NCI-H1930 (cell line): ENCODE measurements at regions not wholly inside any gene's neighbourhood (a gene's known extent, or its start where the extent isn't known, plus 50 kb on each side); places are given as distances from the start of the nearest gene placed in this dataset.

Source experiments
- DNase-seq, 2 experiments: peaks; one replicate each; lab custom pipeline; 2025; lab: John Stamatoyannopoulos, UW

DNA sequence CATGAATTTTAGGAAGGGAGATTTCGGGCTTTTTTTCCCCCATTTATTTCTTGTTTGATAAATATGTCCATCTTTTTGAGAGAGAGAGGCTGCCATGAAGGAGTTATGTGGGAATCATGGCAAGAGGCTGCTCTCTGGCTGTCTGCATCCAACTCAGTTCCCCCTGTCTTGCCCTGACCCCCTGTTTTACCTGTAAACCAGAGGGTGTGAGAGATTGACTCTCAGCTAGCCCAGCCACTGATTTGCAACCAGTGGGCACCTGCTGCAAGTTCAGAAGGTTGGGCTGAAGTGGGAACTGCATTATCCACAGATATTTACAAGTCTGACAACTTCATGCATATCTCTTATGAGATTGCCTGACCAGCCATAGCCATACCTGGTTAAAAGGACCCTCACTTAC is 625.4 kb upstream of the FANCL start:
- no peak for DNase-seq

DNA sequence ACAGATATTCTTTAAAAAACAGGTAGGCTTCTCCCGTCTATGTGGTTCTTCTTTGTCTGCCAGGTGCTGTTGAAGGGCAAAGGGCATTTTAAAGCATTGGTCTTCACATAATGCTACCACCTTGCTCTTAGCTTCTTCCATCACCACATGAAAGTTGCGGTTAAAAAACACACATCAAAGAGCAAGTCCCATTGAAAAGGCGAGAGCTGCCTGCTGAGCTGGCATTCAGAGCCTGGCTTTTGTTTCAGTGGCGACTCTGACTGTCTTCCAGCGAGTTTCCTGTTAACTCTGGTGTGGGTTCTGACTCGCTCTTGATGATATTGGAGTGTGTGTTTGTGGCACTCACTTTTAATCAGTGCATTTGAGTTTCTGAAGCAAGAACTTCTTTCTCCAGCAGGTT is 624.9 kb upstream of the FANCL start:
- DNase-seq: no peak

DNA sequence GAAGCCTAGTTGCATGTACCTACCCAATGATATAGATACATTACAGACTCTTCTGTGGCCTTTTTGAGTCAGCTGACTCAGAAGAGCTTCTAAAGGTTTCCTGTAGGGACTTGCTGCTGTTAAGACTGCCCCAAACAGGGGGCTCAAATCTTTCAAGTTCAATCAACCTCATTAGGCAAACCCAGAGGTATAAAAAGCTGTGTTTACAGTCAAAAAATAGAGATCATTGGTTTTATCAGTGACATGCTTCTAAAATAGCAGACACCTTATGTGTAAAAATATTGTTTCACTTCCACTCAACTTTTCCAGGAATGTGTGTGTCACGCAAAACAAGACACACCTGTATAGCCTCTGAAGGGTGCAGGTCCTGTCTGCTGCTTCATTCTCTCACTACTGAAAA is 624.3 kb upstream of the FANCL start:
- no peak for DNase-seq

DNA sequence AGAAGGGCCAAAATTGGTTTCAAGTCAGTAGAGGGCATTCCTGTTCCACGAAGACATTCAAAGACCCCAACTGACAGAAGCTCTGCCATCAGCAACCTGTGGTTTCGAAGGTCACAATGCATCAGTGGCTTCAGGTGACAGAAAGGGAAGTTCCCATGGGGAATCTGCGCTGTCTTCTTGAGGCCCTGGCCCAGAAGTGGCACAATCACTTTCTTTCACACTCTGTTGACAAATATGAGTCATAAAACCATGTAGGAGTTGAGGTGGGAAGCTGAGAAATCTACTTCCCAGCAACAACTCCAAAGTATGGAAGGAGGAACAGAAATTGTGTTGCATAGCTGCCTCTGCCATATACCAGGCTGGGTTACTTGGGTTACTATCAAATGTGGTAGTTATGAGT is 621.1 kb upstream of the FANCL start:
- no peak for DNase-seq

DNA sequence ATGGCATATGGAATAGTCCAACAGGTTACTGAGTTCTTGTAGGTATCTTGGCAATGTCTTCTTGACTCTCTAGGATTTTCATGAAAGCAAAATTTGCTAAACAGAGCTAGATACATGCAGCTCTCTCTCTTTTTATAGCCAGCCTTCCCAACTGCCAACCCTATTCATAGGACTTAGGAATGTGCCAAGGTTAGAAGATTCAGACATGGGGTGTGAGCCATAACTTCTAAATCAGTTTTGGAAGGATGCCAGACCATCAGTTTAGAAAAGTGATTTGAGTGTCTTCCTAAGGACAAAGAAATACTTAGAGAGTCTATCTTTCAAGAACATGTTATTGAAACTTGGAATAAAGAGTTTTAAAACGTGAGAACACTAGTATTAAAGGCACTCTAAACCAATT is 619.5 kb upstream of the FANCL start:
- DNase-seq: no peak

DNA sequence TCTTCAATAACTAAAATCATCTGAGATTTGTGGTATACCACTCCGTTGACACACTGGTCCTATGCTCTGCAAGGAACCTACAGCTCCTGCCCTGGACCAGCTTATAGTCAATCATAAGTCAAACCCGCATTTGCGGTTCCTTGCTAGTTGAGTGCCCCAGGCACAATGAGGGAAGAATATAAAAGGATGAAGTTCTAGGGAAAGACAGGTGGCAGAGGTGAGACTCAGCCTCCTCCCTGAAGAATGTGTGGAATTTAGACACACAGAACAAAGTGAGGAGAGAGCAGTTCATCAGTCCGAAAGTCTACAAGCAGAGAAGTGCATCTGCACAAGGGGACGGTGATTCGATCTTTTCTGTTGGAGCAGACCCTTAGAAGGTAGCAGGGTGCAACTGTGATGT is 615.0 kb upstream of the FANCL start:
- DNase-seq: no peak

DNA sequence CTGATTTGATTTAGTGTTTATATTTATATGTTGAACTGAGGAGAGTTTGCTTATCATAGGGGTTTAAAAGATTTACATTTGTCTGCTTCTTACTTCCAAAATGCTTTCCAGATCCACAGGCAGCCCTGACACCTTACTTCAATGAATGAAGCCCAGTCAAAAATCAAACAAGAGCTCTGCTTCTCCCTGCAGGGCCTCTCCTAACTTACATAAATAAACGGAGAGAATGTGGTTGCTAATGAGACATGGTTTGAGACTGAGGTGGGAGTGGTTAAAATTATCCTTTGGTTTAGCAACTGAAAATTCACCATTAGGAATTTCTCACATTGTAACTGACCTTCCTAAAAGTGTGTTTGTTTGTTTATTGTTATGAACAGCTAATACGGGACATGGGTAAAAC is 612.3 kb upstream of the FANCL start:
- no peak for DNase-seq

DNA sequence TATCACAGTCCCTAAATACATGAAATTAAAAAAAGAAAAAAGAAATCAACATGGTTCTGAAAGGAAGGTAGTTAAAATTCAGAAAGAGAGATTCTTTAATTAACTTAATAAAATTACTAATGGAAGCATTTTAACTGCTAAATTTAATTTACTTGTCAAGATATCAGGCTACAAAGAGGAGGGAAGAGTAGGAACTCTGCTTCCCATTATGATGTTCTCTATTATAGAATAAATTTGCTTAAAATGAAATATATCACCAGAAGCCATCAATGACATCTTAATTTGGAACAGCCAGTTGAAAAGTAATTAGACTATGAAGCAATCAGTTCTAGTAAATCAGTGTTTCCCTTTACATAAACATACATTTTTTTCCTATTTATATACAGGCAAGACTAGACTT is 611.8 kb upstream of the FANCL start:
- DNase-seq: no peak

DNA sequence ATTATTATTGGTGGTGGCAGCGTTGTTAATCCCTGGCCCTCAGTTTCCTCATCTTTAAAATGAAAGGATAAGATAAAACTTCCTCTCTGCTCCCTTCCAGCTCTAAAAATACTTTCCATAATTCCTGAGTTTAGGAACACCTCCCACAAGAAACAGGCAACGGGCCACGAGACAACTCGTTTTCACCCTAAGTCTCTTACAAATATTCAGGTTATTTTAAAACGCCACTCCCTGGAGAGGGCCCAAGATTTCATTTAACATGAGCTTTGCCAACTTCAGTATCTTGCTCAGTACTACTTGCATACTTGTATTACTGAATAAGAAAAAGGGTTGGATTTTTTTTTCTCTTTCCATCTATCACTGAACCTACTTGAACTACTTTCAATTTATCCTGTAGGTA is 611.1 kb upstream of the FANCL start:
- DNase-seq: no peak

DNA sequence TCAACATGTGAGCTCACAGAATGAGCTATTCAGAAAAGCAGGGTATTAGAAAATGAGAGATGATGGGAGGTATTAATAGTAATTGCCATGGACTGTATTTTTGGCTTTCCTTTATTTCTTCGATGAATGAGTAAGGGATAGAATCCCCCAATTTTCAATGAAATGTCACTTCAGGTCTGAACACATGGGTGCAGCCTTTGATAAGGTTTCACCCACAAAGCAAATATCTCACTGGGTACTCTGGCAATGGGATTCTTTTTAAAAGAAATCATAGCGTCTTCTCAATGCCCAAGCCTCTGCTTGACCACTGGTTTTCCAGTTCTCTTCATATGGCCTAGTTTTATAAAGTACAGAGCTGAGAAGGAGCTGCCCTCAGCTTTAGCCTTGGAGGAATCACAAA is 610.5 kb upstream of the FANCL start:
- no peak for DNase-seq

DNA sequence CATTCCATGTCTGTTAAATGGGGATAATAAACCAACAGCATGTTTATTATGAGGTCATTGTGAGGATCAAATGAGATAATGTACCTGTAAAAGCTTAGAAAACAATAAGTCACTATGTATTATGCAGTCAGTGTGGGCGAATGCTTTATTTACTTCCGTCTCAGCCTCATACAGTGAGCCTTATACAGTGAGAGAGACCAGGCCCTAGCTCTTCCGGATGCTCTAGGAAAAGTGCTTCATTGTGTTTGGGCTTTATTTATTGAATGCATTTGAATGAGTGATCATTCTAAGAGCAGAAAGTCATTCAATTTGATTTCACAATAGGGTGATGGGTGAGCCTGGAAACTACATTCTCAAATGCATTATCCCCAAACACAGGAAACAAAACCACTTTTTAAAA is 603.9 kb upstream of the FANCL start:
- DNase-seq: no peak

DNA sequence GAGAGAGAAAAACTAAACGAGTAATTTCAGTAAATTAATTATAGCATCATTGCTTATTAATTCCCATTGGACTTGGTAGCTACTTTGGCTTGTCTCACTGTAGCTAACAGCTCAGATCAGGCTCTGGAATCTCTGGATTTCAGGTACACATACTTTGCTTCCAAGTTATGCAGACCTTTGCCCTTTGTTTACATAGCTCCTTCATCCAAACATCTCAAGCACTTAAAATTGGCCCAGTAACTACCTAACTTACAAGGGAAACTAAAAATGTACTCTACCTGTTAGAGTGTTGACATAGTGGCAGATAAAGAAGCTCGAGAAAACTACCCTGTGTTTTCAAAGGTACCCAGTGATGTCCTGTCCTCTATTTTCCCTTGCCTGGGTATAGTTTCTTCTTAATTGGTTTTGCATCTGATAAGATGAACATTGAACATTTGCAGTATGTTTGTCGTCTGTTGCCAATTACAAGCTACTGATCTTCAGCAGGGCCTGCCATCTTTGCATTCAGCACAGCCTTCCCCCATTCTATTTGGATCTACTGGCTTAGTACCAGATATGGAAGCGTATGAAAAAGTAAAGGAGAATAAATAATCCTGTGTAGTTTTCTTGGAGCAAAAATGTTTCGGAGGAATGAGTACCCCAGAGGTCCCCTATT is 601.5 kb upstream of the FANCL start:
- no peak for DNase-seq

DNA sequence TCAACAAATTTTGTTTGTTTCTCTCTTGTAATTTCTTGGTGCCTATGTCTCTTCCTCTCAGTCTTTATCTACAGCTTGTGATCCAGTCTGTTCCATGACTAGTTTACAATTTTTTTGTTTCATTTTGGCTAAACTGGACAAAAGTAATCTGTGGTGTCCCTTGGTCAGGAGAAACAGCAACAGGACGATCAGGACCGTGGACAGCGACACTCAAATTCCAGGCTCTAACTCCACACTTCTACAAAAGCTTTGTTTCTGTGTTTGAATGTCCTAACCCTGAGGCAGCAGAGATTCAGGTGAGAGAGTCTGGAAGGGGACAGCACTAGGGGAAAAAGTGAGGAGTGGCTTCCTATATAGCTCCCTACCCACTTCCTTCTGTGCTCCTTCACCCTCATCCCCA is 593.3 kb upstream of the FANCL start:
- no peak for DNase-seq

DNA sequence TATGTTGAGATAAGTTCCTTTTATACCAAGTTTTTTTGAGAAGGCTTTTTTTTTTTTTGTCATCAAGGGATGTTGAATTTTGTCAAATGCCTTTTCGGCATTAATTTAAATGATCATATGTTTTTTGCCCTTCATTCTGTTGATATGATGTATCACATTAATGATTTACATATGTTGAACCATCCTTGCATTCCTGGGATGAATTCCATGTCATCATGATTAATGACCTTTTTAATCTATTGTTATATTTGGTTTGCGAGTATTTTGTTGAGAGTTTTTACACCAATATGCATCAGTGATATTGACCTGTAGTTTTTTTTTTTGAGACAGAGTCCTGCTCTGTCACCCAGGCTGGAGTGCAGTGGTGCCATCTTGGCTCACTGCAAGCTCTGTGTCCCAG is 585.7 kb upstream of the FANCL start:
- no peak for DNase-seq

DNA sequence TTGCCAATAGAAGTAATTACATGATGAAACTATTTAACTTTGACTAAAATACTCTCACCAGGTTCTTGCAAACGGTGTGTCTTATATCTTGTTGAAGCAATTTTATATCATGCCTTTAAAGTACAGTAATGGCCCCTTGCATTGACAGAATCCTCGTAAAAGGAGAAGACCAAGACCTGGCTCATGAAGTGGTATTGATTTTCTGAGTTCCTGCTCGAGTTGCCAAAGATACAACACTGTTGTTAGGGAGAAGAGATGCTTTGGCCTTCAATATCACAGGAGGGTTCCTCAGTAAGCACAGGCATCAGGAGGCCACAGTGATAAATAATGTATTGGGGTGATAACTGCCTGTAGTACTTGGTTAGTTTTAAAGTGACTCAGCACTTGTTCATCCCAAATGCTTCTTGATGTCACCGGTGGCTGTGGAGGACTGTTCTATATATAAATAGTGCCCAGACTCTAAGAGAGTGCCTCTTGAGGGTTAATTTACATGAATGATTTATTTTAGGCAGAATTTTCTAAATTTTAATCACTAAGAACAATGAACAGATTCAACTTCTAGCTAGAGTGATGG is 571.7 kb upstream of the FANCL start:
- DNase-seq: no peak

DNA sequence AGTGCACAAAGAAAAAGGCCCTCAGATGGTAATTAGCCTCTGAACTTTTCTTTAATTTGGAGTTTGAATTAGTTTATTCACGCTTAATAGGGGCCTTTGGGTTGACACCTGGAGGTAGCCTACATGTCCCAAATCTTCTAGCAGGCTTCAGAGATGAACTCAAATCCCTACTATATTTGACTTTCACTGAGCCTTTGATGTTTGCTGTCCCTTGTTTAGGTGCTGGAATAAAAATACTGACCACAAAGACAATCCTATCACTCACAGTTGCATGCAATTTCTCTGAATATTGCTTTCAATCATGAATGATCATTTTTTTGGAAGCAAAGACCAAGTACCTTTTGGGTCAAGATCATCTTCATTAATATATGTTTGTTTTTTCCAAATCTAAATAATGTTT is 564.0 kb upstream of the FANCL start:
- DNase-seq: no peak

DNA sequence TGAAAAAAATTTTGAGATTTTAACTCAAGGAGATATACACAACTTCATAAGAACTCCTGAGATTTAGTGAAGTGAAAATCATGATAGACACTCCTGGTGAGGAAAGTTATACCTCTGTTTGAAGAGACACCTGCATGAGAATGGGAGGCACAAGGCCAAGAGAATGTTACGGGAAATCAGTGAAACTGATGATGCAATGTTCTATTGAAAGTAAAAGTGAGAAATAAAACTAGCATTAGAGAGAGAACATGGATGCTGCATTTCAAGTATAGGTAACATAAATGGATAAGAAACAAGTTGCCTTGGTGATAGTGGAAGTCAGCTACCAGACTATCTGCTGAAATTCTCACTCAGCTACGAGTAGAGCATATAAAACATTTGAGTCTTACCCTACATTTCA is 562.1 kb upstream of the FANCL start:
- no peak for DNase-seq

DNA sequence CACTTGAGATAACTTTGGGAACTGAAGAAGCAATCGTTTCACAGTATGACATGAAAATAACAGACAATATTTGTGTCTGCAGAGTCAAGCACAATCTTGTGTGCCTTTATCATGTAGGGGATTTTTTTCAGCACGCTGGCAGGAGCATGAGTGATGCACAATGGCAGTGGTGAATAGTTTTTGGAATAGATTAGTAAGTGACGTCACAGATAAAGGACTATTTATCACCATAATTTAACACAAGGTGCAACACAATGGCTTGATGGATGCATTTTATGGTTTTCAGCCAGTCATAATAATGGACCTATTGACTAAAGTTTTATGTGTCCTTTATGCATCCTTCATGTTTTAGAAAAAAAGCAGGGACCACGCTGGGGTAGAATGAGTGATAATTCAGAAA is 559.8 kb upstream of the FANCL start:
- no peak for DNase-seq

DNA sequence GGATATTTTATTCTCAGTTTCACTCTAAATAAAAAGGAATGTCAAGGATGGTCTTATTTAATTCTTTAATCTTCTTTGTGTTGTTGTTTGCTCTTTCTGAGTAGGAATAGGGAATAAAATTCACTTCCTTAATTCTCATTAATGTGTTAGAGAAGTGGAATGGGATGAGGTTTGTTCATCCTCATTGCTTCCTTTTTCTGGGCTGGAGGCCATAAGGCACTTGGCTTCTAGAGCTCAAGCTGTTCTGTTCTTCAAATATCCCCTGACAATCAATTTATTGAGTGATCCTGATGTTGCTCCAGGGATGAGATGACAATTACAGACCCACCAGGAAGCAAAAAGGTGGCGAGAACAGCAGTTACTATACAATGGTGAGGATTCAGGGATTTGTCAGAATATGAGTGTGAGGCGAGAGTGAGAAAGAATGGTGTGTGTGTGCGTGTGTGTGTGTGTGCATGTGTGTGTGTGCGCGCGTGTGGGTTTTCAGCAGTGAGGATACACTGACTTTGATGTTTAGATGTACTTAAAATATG is 557.6 kb upstream of the FANCL start:
- no peak for DNase-seq

DNA sequence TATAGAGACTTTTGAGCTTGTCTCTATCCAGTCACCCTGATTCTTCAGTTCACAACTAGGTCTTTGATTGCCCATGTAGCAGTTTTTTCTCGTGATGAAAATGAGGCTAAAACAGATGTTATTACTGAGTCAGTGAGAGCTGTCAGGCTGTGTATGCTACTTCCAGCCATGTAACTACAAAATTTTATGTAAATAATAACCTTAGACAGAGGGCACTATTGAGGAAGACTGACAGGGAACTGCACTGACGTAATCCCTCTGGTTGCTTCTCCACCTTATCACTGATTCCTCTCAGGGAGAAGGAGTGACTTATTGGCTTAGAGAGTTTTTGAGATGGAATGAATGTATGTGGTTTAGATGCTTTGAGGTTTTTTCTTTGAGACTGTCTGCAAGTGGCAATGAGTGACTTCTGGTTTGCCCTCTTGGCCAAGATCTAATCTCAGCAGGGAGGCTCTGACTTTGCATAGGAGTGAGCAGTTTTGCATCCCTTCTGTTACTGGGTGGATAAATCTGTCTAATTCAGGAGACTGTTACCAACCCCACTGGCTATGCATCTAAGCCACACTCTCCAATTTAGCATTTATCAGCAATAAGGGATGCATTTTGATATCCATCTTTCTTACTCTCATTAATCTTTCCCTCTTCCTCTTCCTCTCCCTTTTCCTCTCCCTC is 555.2 kb upstream of the FANCL start:
- DNase-seq: no peak

DNA sequence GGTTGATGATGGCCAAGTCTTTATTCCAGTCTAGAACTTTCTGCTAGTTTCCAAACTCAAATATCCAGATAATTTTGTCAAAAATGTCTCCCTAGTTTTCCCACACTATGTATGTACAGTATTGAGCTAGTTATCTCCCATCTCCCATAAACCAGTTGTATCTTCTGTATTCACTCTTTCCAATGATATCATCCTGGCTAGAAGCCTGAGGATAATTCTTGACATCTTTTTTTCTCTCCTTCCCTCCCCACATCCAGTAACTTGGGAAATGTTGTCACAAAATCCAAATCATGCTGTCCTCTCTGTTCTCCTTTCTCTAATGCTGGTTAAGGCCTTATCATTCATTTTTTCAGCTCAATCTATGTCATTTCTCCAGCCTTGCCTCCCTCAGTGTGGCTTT is 553.8 kb upstream of the FANCL start:
- no peak for DNase-seq

DNA sequence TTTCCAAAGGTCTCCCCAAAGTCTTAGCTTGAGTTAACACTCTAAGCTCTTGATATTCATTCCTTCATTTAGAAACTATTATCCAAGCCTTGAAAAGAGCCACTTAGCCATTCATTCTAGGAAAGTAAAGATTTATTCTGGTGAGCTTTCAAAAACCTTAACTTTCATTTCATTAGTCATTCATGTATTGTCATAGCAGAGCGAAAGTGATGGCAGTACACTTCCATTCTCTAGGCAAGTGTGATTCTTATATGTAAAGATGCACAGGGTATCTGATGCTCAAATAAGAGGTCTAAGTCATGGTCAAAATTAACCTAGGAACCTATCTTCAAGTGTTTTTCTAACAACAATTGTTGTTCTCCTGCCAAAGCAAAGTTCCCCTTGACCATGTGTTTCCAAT is 553.0 kb upstream of the FANCL start:
- DNase-seq: no peak

DNA sequence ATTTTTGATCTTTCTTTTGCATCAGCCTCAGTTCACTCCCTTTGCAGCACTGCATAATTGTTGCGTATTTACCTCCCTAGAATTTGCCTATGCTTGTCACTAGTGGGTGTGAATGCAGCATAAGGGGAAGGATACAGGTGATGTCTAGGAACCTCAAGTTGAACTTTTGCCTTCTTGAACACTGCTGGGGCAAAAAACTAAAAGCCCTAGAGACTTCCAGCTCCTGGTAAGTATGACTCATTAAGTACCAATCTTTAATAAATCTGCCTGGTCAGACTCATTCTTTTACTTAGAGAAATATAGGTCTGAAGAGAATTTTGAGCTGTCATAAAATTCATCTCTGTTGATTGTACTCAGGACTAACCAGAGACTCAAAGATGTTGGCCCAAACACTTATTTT is 547.3 kb upstream of the FANCL start:
- DNase-seq: no peak

DNA sequence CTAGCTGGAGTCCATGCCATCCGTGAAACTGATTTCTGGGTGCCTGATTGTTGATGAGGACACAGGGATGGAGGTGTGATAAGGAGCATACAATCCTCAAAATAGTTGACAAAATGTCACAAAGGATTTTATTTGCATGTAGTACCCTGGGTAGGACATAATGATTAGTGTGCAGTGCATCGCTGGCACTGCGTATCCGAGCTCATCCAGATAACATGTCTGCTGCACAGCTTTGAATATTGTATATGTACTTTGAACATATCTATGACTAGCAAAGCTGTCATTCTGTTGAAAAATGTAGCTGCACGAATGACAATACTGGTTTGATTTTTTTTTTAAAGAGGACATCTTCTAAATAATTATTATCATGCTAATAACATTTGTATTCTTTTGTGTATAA is 529.7 kb upstream of the FANCL start:
- DNase-seq: no peak
